HepG2 (cell line): ENCODE measurements at regions not wholly inside any gene's neighbourhood (a gene's known extent, or its start where the extent isn't known, plus 50 kb on each side); places are given as distances from the start of the nearest gene placed in this dataset.

Experiments used
- CREM ChIP-seq, 2 experiments: sonication (generic) in 1 of 2; formaldehyde crosslinking in 1 of 2; IDR thresholded peaks; 2 replicates each; pipeline versions ENCODE4 v1.4.0 to v1.6.1; 2016 to 2020; ENCODE audit warnings: antibody characterized with exemption in 1 of 2, mild to moderate bottlenecking in 1 of 2, missing genetic modification reagents in 1 of 2
- JUN ChIP-seq: sonication (generic); formaldehyde crosslinking; IDR thresholded peaks from 2 replicates; pipeline ENCODE4 v1.4.0; 2020; ENCODE audit warnings: mild to moderate bottlenecking, missing genetic modification reagents
- MYNN ChIP-seq: sonication (generic); formaldehyde crosslinking; IDR thresholded peaks from 2 replicates; pipeline ENCODE4 v1.4.0; 2020; ENCODE audit warnings: mild to moderate bottlenecking, low read depth, missing genetic modification reagents
- NFIC ChIP-seq: IDR thresholded peaks from 2 replicates; pipeline ENCODE4 v1.6.1; 2012; ENCODE audit warnings: mild to moderate bottlenecking, low read length, inconsistent platforms
- SKI ChIP-seq: fragments of 450-650 bp; IDR thresholded peaks from one replicate; pipeline ENCODE4 v1.6.1; 2018; ENCODE audit warnings: mild to moderate bottlenecking; ENCODE audit not compliant: partially characterized antibody
- SMC3 ChIP-seq: IDR thresholded peaks from 2 replicates; pipeline ENCODE4 v1.6.1; 2011; ENCODE audit warnings: low read length, improper control_type of control experiment
- ZNF468 ChIP-seq: sonication (generic); formaldehyde crosslinking; IDR thresholded peaks from 2 replicates; pipeline ENCODE4 v1.8.0; 2022; ENCODE audit warnings: mild to moderate bottlenecking, moderate library complexity, missing genetic modification reagents
- TF ChIP-seq, protein P1 (sequence below): sonication (generic); formaldehyde crosslinking; IDR thresholded peaks from 2 replicates; pipeline ENCODE4 v1.5.0; 2020; ENCODE audit warnings: mild to moderate bottlenecking, missing genetic modification reagents
- TF ChIP-seq, protein P2 (sequence below): sonication (generic); formaldehyde crosslinking; IDR thresholded peaks from 2 replicates; pipeline ENCODE4 v1.8.1; 2023; ENCODE audit warnings: missing genetic modification reagents, inconsistent platforms, borderline replicate concordance
- TF ChIP-seq, protein P3 (sequence below): sonication (generic); formaldehyde crosslinking; IDR thresholded peaks from 2 replicates; pipeline ENCODE4 v1.4.0; 2020; ENCODE audit warnings: mild to moderate bottlenecking, missing genetic modification reagents, borderline replicate concordance
- TF ChIP-seq, protein P4 (sequence below): sonication (generic); formaldehyde crosslinking; IDR thresholded peaks from 2 replicates; pipeline ENCODE4 v1.5.0; 2020; ENCODE audit warnings: mild to moderate bottlenecking, missing genetic modification reagents, moderate library complexity
- TF ChIP-seq, protein P5 (sequence below): IDR thresholded peaks from 2 replicates; pipeline ENCODE4 v1.6.1; 2016; ENCODE audit warnings: missing compliant biosample characterization, missing genetic modification reagents, borderline replicate concordance

DNA sequence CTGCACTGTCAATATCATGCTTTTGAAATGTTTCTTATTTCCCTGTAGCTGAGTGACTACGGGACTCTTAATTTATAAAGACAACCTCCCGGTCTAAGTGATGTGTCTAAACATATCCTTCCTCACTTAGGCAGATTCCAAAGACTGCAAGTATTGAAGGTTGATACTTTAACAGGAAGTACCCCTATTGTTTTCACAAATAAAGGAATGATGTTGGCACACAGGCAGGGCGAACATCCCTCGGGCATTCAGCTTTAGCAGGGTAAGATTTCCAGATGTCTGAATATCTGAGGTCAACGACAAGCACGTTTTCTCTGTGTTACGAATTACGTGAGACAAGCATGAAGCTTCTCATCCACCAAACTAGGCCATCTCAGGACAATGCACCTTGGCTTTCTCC is 638.0 kb upstream of the FRG1 start:
- TF ChIP-seq, protein P1, sequence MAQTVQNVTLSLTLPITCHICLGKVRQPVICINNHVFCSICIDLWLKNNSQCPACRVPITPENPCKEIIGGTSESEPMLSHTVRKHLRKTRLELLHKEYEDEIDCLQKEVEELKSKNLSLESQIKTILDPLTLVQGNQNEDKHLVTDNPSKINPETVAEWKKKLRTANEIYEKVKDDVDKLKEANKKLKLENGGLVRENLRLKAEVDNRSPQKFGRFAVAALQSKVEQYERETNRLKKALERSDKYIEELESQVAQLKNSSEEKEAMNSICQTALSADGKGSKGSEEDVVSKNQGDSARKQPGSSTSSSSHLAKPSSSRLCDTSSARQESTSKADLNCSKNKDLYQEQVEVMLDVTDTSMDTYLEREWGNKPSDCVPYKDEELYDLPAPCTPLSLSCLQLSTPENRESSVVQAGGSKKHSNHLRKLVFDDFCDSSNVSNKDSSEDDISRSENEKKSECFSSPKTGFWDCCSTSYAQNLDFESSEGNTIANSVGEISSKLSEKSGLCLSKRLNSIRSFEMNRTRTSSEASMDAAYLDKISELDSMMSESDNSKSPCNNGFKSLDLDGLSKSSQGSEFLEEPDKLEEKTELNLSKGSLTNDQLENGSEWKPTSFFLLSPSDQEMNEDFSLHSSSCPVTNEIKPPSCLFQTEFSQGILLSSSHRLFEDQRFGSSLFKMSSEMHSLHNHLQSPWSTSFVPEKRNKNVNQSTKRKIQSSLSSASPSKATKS: no peak
- TF ChIP-seq, protein P2, sequence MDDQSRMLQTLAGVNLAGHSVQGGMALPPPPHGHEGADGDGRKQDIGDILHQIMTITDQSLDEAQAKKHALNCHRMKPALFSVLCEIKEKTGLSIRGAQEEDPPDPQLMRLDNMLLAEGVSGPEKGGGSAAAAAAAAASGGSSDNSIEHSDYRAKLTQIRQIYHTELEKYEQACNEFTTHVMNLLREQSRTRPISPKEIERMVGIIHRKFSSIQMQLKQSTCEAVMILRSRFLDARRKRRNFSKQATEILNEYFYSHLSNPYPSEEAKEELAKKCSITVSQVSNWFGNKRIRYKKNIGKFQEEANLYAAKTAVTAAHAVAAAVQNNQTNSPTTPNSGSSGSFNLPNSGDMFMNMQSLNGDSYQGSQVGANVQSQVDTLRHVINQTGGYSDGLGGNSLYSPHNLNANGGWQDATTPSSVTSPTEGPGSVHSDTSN (CRISPR knock-in tag): no peak
- TF ChIP-seq, protein P3, sequence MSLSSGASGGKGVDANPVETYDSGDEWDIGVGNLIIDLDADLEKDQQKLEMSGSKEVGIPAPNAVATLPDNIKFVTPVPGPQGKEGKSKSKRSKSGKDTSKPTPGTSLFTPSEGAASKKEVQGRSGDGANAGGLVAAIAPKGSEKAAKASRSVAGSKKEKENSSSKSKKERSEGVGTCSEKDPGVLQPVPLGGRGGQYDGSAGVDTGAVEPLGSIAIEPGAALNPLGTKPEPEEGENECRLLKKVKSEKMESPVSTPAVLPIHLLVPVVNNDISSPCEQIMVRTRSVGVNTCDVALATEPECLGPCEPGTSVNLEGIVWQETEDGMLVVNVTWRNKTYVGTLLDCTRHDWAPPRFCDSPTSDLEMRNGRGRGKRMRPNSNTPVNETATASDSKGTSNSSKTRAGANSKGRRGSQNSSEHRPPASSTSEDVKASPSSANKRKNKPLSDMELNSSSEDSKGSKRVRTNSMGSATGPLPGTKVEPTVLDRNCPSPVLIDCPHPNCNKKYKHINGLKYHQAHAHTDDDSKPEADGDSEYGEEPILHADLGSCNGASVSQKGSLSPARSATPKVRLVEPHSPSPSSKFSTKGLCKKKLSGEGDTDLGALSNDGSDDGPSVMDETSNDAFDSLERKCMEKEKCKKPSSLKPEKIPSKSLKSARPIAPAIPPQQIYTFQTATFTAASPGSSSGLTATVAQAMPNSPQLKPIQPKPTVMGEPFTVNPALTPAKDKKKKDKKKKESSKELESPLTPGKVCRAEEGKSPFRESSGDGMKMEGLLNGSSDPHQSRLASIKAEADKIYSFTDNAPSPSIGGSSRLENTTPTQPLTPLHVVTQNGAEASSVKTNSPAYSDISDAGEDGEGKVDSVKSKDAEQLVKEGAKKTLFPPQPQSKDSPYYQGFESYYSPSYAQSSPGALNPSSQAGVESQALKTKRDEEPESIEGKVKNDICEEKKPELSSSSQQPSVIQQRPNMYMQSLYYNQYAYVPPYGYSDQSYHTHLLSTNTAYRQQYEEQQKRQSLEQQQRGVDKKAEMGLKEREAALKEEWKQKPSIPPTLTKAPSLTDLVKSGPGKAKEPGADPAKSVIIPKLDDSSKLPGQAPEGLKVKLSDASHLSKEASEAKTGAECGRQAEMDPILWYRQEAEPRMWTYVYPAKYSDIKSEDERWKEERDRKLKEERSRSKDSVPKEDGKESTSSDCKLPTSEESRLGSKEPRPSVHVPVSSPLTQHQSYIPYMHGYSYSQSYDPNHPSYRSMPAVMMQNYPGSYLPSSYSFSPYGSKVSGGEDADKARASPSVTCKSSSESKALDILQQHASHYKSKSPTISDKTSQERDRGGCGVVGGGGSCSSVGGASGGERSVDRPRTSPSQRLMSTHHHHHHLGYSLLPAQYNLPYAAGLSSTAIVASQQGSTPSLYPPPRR: no peak
- TF ChIP-seq JUN (CRISPR knock-in tag) (no peak), MYNN (no peak), ZNF468 (no peak), SMC3 (no peak), SKI (no peak), NFIC (no peak), CREM (IDR thresholded peaks at IDR 0.05) (no peak), CREM (CRISPR knock-in tag; IDR thresholded peaks at IDR 0.05) (no peak)
- TF ChIP-seq, protein P4, sequence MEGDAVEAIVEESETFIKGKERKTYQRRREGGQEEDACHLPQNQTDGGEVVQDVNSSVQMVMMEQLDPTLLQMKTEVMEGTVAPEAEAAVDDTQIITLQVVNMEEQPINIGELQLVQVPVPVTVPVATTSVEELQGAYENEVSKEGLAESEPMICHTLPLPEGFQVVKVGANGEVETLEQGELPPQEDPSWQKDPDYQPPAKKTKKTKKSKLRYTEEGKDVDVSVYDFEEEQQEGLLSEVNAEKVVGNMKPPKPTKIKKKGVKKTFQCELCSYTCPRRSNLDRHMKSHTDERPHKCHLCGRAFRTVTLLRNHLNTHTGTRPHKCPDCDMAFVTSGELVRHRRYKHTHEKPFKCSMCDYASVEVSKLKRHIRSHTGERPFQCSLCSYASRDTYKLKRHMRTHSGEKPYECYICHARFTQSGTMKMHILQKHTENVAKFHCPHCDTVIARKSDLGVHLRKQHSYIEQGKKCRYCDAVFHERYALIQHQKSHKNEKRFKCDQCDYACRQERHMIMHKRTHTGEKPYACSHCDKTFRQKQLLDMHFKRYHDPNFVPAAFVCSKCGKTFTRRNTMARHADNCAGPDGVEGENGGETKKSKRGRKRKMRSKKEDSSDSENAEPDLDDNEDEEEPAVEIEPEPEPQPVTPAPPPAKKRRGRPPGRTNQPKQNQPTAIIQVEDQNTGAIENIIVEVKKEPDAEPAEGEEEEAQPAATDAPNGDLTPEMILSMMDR: no peak
- TF ChIP-seq, protein P5, sequence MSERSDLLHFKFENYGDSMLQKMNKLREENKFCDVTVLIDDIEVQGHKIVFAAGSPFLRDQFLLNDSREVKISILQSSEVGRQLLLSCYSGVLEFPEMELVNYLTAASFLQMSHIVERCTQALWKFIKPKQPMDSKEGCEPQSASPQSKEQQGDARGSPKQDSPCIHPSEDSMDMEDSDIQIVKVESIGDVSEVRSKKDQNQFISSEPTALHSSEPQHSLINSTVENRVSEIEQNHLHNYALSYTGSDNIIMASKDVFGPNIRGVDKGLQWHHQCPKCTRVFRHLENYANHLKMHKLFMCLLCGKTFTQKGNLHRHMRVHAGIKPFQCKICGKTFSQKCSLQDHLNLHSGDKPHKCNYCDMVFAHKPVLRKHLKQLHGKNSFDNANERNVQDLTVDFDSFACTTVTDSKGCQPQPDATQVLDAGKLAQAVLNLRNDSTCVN (CRISPR knock-in tag): no peak
